NCI-H526 (cell line): ENCODE measurements at regions not wholly inside any gene's neighbourhood (a gene's known extent, or its start where the extent isn't known, plus 50 kb on each side); places are given as distances from the start of the nearest gene placed in this dataset.

Experiments
- DNase-seq, 2 experiments: peaks; one replicate each; lab custom pipeline; 2025; lab: John Stamatoyannopoulos, UW

DNA sequence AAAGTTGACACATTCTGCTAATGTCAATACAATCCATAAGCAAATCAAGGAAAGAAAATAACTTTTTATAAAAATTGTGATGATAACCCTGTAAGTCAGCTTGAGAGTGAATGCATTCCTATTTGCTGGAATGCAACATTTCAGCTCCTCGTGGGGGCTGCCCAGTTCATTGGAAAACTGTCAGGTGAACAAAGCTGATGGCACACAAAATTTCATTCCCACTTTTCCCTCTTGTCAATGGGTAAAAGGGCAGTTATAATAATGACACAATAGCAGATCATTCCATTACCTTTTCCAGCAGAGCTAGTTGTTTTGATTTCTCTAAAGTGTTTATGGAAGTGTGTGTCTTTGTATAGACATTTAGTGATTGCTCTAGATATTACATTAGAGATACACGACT lies 1124.6 kb upstream of the MAP3K7 start:
- no peak for DNase-seq

- no peak for DNase-seq
Observed at GRCh38 chr6:91710342-91710741, 1123.5 kb upstream of the MAP3K7 start.

- no peak for DNase-seq
Observed at GRCh38 chr6:91708534-91708933, 1121.7 kb upstream of the MAP3K7 start.

- no peak for DNase-seq
Observed at GRCh38 chr6:91705646-91706045, 1118.8 kb upstream of the MAP3K7 start.

DNA sequence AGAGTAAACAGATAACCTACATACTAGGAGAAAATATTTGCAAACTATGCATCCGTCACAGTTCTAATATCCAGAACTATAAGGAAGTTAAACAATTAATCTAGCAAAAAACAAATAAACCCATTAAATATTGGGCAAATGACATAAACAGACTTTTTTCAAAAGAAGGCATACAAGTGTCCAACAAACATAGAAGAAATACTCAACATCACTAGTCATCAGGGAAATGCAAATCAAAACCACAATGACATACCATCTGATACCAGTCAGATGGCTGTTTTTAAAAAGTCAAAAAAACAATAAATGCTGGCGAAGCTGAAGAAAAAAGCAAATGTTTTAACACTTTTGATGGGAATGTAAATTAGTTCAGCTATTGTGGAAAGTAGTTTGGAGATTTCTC lies 1117.7 kb upstream of the MAP3K7 start:
- no peak for DNase-seq

- DNase-seq: no peak
Observed at GRCh38 chr6:91697010-91697695, 1110.3 kb upstream of the MAP3K7 start.

DNA sequence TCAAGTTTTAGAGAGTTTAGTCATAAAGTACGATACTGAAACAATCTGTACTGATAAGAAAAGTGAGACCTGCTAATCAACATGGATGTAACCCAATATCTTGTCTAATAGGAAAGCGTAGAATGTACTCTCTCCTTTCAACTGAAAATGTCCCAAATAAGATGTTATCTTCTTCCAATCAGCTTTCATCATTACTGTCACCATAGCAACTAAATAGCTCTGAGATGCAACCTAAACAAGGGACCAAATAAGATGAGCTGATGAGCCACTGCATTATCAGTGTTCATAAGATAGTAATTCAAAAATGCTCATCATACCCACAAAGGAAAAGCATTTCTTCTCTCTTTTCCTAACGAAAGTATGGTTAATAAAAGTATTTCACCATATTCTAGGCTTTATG lies 1108.3 kb upstream of the MAP3K7 start:
- DNase-seq: no peak

DNA sequence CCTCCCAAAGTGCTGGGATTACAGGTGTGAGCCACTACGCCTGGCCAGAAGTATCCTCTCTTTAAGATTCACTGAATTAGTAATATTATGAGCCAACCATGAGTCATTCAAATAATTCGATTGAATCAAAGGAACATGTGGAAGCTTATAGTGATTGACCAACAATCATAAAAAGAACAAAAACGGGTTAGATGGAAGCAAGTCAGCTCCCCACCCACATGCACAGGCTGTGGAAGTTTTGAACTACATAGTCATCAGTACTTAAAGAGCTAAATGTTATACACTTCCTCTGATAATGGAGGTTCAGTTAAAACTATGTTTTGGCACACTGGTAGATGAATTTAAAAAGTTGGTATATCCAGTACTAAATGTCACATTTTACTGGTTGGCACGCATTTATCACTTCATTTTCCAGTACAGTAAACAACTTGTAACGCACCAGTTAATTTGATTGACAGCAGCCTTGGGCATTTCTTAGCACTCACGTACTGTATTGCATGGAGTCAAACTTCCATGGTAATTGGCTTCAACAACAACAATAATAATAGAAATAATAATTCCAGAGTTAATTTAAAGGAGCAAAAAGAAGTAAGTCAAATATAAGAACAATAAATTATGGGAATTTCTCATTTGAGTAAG lies 1107.3 kb upstream of the MAP3K7 start:
- no peak for DNase-seq

DNA sequence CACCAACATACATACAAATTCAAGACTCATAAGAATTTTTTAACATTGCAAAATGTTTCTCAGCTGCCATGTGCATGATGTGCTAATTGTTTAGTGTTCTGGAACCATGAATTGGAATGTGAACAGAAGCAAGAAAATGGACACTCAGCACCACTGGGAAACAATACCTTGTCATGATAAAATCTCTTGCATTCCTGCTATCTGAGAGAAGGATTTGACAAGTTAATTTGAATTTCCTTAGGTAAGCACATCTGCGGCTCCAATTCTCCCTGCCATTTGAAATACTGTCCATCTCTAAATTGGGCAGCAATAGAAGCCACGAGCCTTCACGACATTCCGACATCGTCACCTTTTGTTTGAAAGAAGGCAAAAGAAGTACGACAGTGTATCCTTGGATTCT lies 1104.6 kb upstream of the MAP3K7 start:
- DNase-seq: no peak

GRCh38 chr6:91683240-91683639 lies 1096.4 kb upstream of the MAP3K7 start:
- no peak for DNase-seq

DNA sequence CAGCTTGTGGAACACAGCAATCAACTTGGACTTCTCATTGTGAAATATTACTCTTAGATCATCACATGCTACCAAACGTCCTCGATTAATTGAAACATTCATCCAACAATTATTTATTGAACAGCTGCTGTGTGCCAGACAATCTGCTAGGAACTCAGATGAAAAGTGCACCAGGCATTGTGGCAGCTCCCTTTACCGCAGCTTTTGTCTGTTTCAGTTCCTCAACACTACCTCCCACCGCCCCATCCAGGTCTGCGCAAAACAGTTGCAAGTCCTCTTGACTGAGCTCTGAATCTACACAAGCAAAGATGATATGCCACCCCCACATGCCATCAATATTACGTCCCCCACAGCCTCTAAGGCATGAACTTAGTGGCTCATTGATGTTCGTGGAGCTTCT lies 1094.4 kb upstream of the MAP3K7 start:
- DNase-seq: no peak

GRCh38 chr6:91678679-91679446 lies 1092.0 kb upstream of the MAP3K7 start:
- peak in 1 of 2 experiments; percentile 27 for DNase-seq

DNA sequence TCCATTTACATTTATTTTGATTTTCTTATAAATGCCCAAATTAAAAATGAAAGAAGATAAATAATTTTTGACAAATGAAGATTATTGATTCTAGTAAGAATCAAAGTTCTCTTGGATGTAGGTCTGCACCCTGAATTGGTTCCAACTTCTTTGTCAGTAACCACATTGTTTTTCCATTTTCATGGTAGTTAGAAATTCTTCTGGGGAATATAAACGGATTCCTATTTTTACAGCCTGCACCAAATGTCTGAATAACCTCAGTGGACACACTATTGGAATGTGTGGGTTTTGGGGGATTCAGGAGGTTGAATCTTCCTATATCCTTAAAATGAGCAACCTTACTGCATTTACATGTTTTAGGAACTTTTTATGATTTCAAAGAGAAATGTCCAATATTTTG lies 1085.3 kb upstream of the MAP3K7 start:
- no peak for DNase-seq

- DNase-seq: no peak
Observed at GRCh38 chr6:91669871-91670268, 1083.0 kb upstream of the MAP3K7 start.

DNA sequence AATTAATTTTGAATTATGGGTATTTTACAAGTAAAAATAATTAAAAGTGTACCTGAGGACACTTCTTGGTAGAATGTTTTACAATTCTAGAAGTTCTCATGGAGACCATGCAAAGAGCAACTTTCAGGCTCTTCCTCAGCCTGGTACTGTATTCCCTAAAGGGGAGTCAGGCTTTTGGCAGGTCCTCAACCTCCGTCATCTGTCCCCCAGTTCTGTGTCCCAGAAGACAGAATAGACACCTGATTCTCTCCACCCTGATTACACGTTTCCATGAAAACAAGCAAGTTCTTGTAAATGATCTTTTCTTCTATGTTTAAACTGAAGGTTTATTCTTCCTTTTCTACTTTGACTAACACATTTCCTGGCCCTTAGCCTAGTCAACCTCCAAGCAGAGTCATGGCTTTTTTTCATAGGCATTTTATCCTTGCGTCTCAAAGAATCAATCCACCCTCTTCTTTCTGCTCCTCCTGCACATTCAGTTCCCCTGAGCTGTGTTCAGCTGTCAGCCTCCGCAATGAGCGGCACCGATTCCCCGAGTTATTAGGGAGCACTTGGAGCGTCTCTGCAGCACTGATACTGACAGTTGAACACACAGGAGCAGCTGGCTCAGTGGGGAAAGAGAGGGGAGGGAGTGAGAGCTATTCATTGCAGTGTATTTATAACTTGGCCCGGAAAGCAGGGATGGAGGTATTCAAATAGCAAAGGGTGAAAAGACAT lies 1082.4 kb upstream of the MAP3K7 start:
- DNase-seq: no peak

GRCh38 chr6:91667596-91667995 lies 1080.7 kb upstream of the MAP3K7 start:
- DNase-seq: no peak

GRCh38 chr6:91664327-91664959 lies 1077.6 kb upstream of the MAP3K7 start:
- no peak for DNase-seq

DNA sequence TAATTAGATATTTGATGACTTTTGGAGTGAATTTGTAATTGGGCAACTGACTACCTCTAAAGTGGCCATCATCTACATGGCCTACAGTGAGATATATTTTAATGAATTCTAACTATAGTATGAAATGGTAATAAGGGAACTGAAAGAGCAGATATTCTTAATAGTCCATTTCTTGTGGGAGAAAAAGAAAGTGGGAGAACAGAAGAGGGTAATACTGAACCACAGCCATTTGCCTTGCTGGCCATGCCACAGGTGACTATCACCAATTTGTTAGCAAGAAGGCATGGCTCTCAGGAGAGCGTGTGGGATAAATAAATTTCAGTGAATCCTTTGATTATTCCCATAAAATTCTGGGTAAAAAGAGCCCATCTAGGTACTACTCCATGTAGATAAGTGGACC lies 1074.0 kb upstream of the MAP3K7 start:
- DNase-seq: no peak

- no peak for DNase-seq
Observed at GRCh38 chr6:91659891-91660290, 1073.0 kb upstream of the MAP3K7 start.

DNA sequence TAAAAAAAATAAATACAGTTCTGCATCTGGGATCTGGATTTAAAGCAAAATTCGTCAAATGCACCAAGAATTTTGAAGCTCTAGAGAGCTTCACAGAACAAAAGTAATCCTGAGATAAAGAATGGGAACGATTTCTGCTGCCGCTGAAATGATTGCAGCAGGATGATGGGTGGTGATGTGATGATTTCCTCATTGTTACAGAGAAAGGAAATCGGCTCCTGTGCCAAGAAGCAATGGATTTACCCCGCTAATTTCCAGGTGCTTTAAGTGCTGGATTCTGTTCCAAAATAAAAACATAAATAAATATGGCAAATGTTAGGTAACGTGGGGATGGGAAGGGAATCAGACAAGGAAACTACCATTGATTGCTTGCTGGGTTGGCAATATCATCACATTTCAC lies 1067.9 kb upstream of the MAP3K7 start:
- no peak for DNase-seq

- DNase-seq: peak; percentile 94 to 96
Observed at GRCh38 chr6:91654357-91654756, 1067.5 kb upstream of the MAP3K7 start.

DNA sequence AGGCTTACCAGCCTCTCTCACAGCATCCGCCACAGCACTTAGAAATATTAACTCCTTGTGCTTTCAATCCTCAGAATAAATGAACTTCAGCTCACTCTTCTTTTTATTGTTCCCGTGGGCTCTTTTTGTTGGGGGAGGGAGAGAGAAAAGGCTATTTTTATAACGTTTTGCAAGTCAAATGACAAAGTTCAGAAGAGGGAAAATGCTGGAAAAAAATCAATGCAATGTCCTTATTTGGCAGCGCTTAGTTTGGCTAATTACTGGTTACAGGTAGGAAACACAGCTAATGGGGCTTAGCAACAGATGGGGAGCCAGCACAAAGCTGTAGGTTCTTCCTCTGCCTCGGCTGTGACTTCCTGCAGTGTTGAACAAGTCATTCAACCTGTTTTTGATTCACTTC lies 1067.0 kb upstream of the MAP3K7 start:
- DNase-seq: peak in 1 of 2 experiments; percentile 79
